ENCODE measurements at regions not wholly inside any gene's neighbourhood (a gene's known extent, or its start where the extent isn't known, plus 50 kb on each side); places are given as distances from the start of the nearest gene placed in this dataset.
"Not testable (repeated sequence)": the region's sequence is repeated elsewhere in the genome, so short reads cannot be mapped to it uniquely, and the experiment has no call there.

- in situ Hi-C loops (cut with HindIII; ENCODE audit: extremely low pct_ligation_motif_present, low pct_unique_long_range_greater_than_20kb); CTCF ChIA-PET (ENCODE audit: low intra/inter-chr PET ratio, low total read pairs); TF ChIP-seq FOXA1 (IDR thresholded peaks at IDR 0.05): not testable (repeated sequence)
- BruUV-seq (replicated peaks): TSS peak; percentile 98
- TF ChIP-seq POLR2A (IDR thresholded peaks at IDR 0.05; ENCODE audit: insufficient read depth in 1 of 2, low read depth in 2 of 2, low read length in 2 of 2) (peak; percentile 63 to 68; a peak in 3 of 4 replicates), TBX2 (CRISPR knock-in tag; IDR thresholded peaks at IDR 0.05; ENCODE audit: borderline replicate concordance) (0 out of 2 replicates have a peak, but pooled peaks have one; percentile 35), ZNF605 (CRISPR knock-in tag; IDR thresholded peaks at IDR 0.05) (peak; percentile 68; the same call in 1 of the 2 replicates), IRF9 (CRISPR knock-in tag; IDR thresholded peaks at IDR 0.05; ENCODE audit: borderline replicate concordance) (0 out of 2 replicates have a peak, but pooled peaks have one; percentile 9), SP2 (CRISPR knock-in tag; IDR thresholded peaks at IDR 0.05) (peak; percentile 24; the same call in 1 of the 2 replicates), DRAP1 (CRISPR knock-in tag; IDR thresholded peaks at IDR 0.05) (peak; percentile 44; the same call in 1 of the 2 replicates), HOMEZ (CRISPR knock-in tag; IDR thresholded peaks at IDR 0.05; ENCODE audit: low read depth) (peak; percentile 51; the same call in 1 of the 2 replicates), ZNF501 (CRISPR knock-in tag; IDR thresholded peaks at IDR 0.05) (peak; percentile 75), HIC2 (CRISPR knock-in tag; IDR thresholded peaks at IDR 0.05; ENCODE audit: low read depth) (peak; percentile 71; the same call in 1 of the 2 replicates), FOXA1 (CRISPR knock-in tag; IDR thresholded peaks at IDR 0.05) (0 out of 2 replicates have a peak, but pooled peaks have one; percentile 42)
Measured at GRCh38 chr6:43998592-43999243, 128.5 kb downstream of the MRPL14 start.

More at GRCh38 chr6:43998592-43999243, 128.5 kb downstream of the MRPL14 start:
- H3K27me3 ChIP-seq (ENCODE audit: control insufficient read depth in 1 of 2, insufficient read depth in 2 of 2, low read length in 2 of 2); H3K4me3 ChIP-seq (replicated peaks in 1 of 3; ENCODE audit: insufficient read depth in 1 of 3, low read depth in 2 of 3, low read length in 3 of 3); H3K27ac ChIP-seq (ENCODE audit: extremely low read length, insufficient read depth, low read length); H3K36me3 ChIP-seq (replicated peaks in 1 of 2; ENCODE audit: control insufficient read depth in 1 of 2, insufficient read depth in 2 of 2, low read length in 2 of 2); H2AFZ ChIP-seq (ENCODE audit: low read length); H3K79me2 ChIP-seq (ENCODE audit: insufficient read depth, low read length); H3K9ac ChIP-seq (ENCODE audit: insufficient read depth, low read depth, low read length); intact Hi-C loops (cut with micrococcal nuclease; ENCODE audit: unreplicated experiment); ATAC-seq; H4K20me1 ChIP-seq (ENCODE audit: insufficient read depth, low read length); POLR2A ChIA-PET; H3K9me3 ChIP-seq (ENCODE audit: low read length); FAIRE-seq; H3K4me2 ChIP-seq (ENCODE audit: low read depth, low read length): not testable (repeated sequence)
- DNase-seq (ENCODE audit: low spot score): peak; percentile 41
- WGBS (ENCODE audit: low lambda C conversion rate): 79% methylated on average over 24 of the region's 24 CpGs
- peaks cover 83% of the 10 kb centered on the region for H3K4me1 ChIP-seq (ENCODE audit: insufficient read depth, low read length)
